Keratinocyte (primary cell): ENCODE measurements at regions not wholly inside any gene's neighbourhood (a gene's known extent, or its start where the extent isn't known, plus 50 kb on each side); places are given as distances from the start of the nearest gene placed in this dataset.

Experiments used
- DNase-seq: peaks from one replicate; pipeline ENCODE4 v3.0.0-alpha.2; 2011; ENCODE audit warnings: low read depth, missing footprints, low spot score
- FAIRE-seq: peaks from 2 replicates; lab custom pipeline; 2011; peaks lifted over from hg19 to GRCh38; lab: Jason Lieb, UNC
- H2AFZ ChIP-seq: 2 replicates; pipeline ENCODE4 v1.6.0; 2012; ENCODE audit warnings: low read length, control low read depth, inconsistent platforms; ENCODE audit not compliant: control insufficient read depth
- H3K27ac ChIP-seq: 2 replicates; pipeline ENCODE4 v1.5.1; 2011; ENCODE audit warnings: low read length; ENCODE audit not compliant: control insufficient read depth, insufficient read depth
- H3K27me3 ChIP-seq: 3 replicates; pipeline ENCODE4 v1.6.0; 2011; ENCODE audit warnings: low read length; ENCODE audit not compliant: control insufficient read depth, insufficient read depth; ENCODE audit errors: extremely low read depth
- H3K36me3 ChIP-seq, 2 experiments: 2 replicates in 1 of 2; 3 replicates in 1 of 2; pipeline ENCODE4 v1.5.1; 2011; ENCODE audit warnings: low read length in 2 of 2, mild to moderate bottlenecking in 1 of 2; ENCODE audit not compliant: control insufficient read depth in 2 of 2, insufficient read depth in 2 of 2; ENCODE audit errors: extremely low read depth in 1 of 2
- H3K4me1 ChIP-seq: 3 replicates; pipeline ENCODE4 v1.5.1; 2011; ENCODE audit warnings: low read length; ENCODE audit not compliant: control insufficient read depth, insufficient read depth; ENCODE audit errors: extremely low read depth
- H3K4me2 ChIP-seq: 3 replicates; pipeline ENCODE4 v1.6.0; 2011; ENCODE audit warnings: low read depth, low read length; ENCODE audit not compliant: control insufficient read depth, insufficient read depth; ENCODE audit errors: extremely low read depth
- H3K4me3 ChIP-seq, 3 experiments: fragments of 200-600 bp in 1 of 3; sonication (generic) in 1 of 3; 2 replicates in 2 of 3; 3 replicates in 1 of 3; pipeline ENCODE4 v1.5.1; 2011 to 2016; ENCODE audit warnings: low read length in 3 of 3, mild to moderate bottlenecking in 3 of 3, control low read depth in 2 of 3, inconsistent platforms in 1 of 3, low read depth in 1 of 3, mixed read lengths in 1 of 3, mixed run types in 1 of 3, moderate library complexity in 1 of 3; ENCODE audit not compliant: control insufficient read depth in 2 of 3, insufficient read depth in 2 of 3; ENCODE audit errors: extremely low read depth in 1 of 3
- H3K79me2 ChIP-seq: 2 replicates; pipeline ENCODE4 v1.6.0; 2012; ENCODE audit warnings: low read length; ENCODE audit not compliant: control insufficient read depth, insufficient read depth
- H3K9ac ChIP-seq: 3 replicates; pipeline ENCODE4 v1.6.0; 2011; ENCODE audit warnings: low read length; ENCODE audit not compliant: control insufficient read depth, insufficient read depth; ENCODE audit errors: extremely low read depth
- H3K9me1 ChIP-seq: 3 replicates; pipeline ENCODE4 v1.6.0; 2011; ENCODE audit warnings: low read length; ENCODE audit not compliant: control insufficient read depth, insufficient read depth; ENCODE audit errors: extremely low read depth
- H3K9me3 ChIP-seq: 2 replicates; pipeline ENCODE4 v1.5.1; 2012; ENCODE audit warnings: low read depth, low read length; ENCODE audit not compliant: control insufficient read depth
- H4K20me1 ChIP-seq: 3 replicates; pipeline ENCODE4 v1.6.0; 2011; ENCODE audit warnings: low read length; ENCODE audit not compliant: control insufficient read depth, insufficient read depth; ENCODE audit errors: extremely low read depth
- EZH2 ChIP-seq: IDR thresholded peaks from one replicate; pipeline ENCODE4 v1.6.1; 2012; ENCODE audit warnings: inconsistent platforms, mild to moderate bottlenecking, low read length, moderate library complexity
- dilution Hi-C: fragments of 300-500 bp; cut with MboI; formaldehyde crosslinking; loops from one replicate; pipeline ENCODE4 v1.7.0; 2020; ENCODE audit warnings: low sequenced_read_pairs; ENCODE audit not compliant: extremely low pct_ligation_motif_present
- TF ChIP-seq, protein P1 (sequence below), 3 experiments: IDR thresholded peaks in 1 of 3; conservative IDR thresholded peaks in 1 of 3; optimal IDR thresholded peaks in 1 of 3; 2 replicates in 2 of 3; 3 replicates in 1 of 3; pipeline versions ENCODE3 to v1.5.1; 2011; ENCODE audit warnings: low read length in 3 of 3, mild to moderate bottlenecking in 3 of 3, moderate library complexity in 2 of 3, control low read depth in 1 of 3, inconsistent platforms in 1 of 3; ENCODE audit not compliant: insufficient read depth in 2 of 3; ENCODE audit errors: extremely low read depth in 1 of 3

DNA sequence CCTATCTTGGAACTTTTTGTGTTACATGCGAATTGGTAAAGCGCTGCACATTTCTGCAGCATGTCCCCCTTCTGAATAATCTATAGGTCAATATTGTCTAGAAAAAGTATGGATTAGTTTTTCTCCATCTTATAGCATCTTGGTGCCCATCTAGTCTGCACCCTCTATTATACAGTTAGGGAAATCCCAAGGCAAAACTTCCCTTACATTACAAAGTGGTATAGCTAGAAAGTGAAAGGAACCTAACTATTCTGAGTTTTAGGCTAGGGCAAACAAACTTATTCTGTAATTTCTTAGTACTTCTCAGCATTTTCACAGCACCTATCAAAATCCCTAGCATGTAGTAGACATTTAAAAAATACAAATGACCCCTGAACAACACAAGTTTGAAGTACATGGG is 133.5 kb upstream of the CCDC28A start:
- dilution Hi-C loops: no loop called here

DNA sequence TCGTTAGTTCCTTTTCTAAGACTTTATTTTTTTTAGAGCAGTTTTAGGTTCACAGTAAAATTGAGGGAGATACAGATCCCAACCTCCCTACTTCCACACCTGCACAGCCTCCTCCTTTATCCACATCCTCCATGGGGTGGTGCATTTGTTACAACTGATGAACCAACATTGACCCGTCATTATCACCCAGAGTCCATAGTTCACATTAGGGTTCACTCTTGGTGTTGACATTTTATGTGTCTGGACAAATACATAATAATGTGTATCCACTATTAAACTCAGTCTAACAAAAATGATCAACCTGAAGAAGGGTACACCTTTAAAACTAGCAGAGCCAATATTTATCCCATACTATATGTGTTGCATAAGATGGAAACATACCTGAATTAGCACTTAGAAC is 130.4 kb upstream of the CCDC28A start:
- no peak for DNase-seq
- peaks cover 0 to 5% of the 10 kb centered on the region in 2 experiments for H3K36me3 ChIP-seq
- TF ChIP-seq EZH2: no peak
- TF ChIP-seq, protein P1, sequence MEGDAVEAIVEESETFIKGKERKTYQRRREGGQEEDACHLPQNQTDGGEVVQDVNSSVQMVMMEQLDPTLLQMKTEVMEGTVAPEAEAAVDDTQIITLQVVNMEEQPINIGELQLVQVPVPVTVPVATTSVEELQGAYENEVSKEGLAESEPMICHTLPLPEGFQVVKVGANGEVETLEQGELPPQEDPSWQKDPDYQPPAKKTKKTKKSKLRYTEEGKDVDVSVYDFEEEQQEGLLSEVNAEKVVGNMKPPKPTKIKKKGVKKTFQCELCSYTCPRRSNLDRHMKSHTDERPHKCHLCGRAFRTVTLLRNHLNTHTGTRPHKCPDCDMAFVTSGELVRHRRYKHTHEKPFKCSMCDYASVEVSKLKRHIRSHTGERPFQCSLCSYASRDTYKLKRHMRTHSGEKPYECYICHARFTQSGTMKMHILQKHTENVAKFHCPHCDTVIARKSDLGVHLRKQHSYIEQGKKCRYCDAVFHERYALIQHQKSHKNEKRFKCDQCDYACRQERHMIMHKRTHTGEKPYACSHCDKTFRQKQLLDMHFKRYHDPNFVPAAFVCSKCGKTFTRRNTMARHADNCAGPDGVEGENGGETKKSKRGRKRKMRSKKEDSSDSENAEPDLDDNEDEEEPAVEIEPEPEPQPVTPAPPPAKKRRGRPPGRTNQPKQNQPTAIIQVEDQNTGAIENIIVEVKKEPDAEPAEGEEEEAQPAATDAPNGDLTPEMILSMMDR (optimal IDR thresholded peaks at IDR 0.05 in 1 of 3, IDR thresholded peaks at IDR 0.05 in 1 of 3, conservative IDR thresholded peaks at IDR 0.05 in 1 of 3; ENCODE audit: extremely low read depth in 1 of 3, insufficient read depth in 2 of 3, low read length in 3 of 3): no peak
- peaks cover 16% of the 10 kb centered on the region for H3K79me2 ChIP-seq
- H3K9ac ChIP-seq: no peak overlapping the region
- no peaks in the 10 kb centered on the region for H3K27me3 ChIP-seq
- no peaks in the 10 kb centered on the region for H3K9me1 ChIP-seq
- no peaks in the 10 kb centered on the region for H3K9me3 ChIP-seq
- H3K27ac ChIP-seq: no peak overlapping the region
- H3K4me2 ChIP-seq: no peak overlapping the region
- no peak overlapping the region for H3K4me3 ChIP-seq
- H4K20me1 ChIP-seq: no peaks in the 10 kb centered on the region
- dilution Hi-C loops: no loop called here
- H2AFZ ChIP-seq: no peak overlapping the region
- no peak for FAIRE-seq
- peaks cover 7% of the 10 kb centered on the region for H3K4me1 ChIP-seq

More for the DNA sequence above, 133.5 kb upstream of the CCDC28A start:
- H3K79me2 ChIP-seq: peaks cover 37% of the 10 kb centered on the region
- no peak overlapping the region for H3K27ac ChIP-seq
- H3K9ac ChIP-seq: no peak overlapping the region
- H3K4me1 ChIP-seq: no peaks in the 10 kb centered on the region
- H3K9me3 ChIP-seq: no peaks in the 10 kb centered on the region
- DNase-seq: no peak
- peaks cover 0 to 5% of the 10 kb centered on the region in 2 experiments for H3K36me3 ChIP-seq
- no peaks in the 10 kb centered on the region for H4K20me1 ChIP-seq
- no peaks in the 10 kb centered on the region for H3K9me1 ChIP-seq
- H3K4me2 ChIP-seq: no peak overlapping the region
- H2AFZ ChIP-seq: no peak overlapping the region
- FAIRE-seq: no peak
- TF ChIP-seq EZH2: no peak
- TF ChIP-seq, protein P1 (optimal IDR thresholded peaks at IDR 0.05 in 1 of 3, IDR thresholded peaks at IDR 0.05 in 1 of 3, conservative IDR thresholded peaks at IDR 0.05 in 1 of 3; ENCODE audit: extremely low read depth in 1 of 3, insufficient read depth in 2 of 3, low read length in 3 of 3): no peak
- no peaks in the 10 kb centered on the region for H3K27me3 ChIP-seq
- no peak overlapping the region for H3K4me3 ChIP-seq
